ENCODE measurements at regions not wholly inside any gene's neighbourhood (a gene's known extent, or its start where the extent isn't known, plus 50 kb on each side); places are given as distances from the start of the nearest gene placed in this dataset.
A peak's percentile ranks its signal among the peaks of the same experiment; 100 is the strongest.

DNA sequence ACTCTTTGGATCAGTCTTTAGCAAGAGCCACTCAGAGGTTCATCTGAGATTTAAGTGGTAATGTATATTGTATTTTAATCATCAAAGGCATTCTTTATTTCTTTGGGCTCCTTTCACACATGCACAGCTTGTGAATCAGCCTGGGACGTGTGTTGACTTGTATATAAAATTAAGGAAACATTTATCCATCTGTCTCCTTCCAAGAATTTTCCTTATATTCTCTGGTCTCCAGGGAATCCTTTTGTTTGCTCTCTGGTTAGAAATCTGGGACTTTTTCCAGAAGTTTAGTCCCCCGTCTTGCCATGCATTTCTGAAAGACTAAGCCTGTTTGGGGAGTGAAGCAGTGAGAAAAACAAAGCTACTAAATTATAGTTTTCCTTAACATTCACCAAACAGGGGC is 212.3 kb downstream of the DCAF12L2 start:
- DNase-seq (no peak), ATAC-seq (no peak)
- intact Hi-C loops (cut with DNase I, micrococcal nuclease): no loop called here

DNA sequence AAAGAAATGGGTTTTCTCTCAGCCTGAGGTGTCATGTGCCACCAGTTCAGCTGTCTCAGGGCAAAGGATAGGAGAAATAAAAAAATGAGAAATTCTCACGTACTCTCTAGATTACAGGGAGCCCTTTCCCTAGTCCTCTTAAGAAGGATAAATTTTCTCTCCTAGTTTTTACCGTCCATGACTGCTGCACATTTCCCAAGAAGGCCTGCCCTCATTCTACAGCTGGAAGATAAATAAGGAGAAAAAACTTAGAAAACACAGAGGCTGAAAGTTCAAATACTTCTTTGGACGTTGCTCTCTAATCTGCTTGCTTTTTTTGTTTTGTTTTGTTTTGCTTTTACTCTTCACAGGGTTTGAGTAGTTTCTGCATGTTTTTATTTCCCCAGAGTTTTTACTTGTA is 211.9 kb downstream of the DCAF12L2 start:
- intact Hi-C loops (cut with DNase I, micrococcal nuclease): no loop called here
- ATAC-seq (no peak), DNase-seq (no peak)

DNA sequence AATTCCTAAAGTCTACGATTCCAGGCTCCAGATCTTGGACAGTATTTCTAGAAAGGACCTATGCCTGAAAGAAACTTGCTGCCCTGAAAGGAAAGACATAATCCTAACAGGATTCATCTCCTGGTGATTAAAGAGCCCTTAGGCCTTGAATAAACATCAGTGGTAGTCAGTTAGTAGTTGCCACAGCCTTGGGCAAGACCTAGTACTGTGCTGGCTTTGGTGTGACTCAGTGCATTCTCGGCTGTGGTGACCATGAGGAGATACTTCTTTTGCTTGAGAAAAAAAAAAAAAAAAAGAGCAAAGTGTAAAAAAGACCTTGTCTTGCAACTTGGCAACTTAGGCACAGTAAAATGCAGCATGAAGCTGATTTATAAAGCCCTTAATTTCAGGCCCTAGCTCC is 188.2 kb downstream of the DCAF12L2 start:
- DNase-seq: no peak
- intact Hi-C loops (cut with DNase I, micrococcal nuclease): no loop called here
- ATAC-seq: no peak

DNA sequence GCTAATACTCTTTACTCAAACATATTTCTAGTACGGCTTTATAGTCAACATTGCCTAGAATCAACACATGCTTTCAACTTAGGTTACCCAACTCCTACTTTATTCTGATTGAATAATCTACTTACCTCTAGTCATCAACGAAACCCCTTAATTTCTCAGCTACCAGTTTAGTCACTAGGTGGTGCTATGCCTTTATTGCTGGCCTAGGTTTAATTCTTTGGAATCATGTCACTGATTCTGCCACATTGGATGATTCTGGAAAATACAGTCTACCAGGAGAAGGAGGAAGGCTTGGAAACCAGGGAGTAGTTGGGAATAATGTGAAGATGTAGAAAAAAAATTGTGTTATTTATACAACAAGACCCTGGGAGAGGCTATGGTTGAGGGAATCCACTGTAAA is 167.7 kb downstream of the DCAF12L2 start:
- no peak for ATAC-seq
- intact Hi-C loops (cut with DNase I, micrococcal nuclease): no loop called here
- no peak for DNase-seq

DNA sequence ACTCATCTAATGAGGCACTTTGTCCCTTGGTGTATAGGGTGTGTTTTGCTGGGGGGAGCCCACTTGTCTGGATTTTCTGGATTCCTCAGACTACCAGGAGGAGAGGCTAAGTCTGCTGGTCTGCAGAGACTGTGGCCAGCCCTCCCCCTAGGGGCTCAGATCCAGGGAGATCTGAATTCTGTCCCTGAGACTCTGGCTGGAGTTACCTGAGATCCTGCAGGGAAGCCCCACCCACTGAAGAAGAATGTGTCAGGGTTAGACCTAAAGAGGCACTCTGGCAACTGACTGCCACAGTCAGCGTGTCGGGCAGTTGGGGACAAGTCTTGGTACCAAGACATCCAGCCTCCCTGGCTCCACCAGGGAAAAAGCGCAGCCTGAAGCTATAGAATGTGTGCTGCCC is 138.9 kb downstream of the DCAF12L2 start:
- intact Hi-C loops (cut with DNase I, micrococcal nuclease): no loop called here
- ATAC-seq (no peak), DNase-seq (no peak)

DNA sequence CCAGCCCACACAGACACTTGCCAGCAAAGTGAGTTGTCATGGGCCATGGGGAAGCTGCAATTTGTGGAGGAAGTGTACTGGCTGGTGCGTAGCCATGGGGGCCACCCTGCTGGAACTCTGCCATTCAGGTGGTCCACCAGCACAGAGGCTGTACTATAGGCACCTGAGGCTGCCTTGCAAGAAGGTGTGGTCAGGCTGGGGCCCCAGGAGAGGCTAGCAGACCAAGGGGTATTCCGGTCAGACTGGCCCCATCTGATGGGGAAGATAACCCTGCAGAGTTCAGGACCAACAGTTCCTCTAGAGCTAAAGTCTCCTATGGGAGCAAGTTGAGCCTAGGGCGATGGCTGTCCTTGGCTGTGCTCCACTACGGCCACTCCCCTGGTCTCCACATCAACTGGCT is 136.1 kb downstream of the DCAF12L2 start:
- ATAC-seq (no peak), DNase-seq (no peak)

DNA sequence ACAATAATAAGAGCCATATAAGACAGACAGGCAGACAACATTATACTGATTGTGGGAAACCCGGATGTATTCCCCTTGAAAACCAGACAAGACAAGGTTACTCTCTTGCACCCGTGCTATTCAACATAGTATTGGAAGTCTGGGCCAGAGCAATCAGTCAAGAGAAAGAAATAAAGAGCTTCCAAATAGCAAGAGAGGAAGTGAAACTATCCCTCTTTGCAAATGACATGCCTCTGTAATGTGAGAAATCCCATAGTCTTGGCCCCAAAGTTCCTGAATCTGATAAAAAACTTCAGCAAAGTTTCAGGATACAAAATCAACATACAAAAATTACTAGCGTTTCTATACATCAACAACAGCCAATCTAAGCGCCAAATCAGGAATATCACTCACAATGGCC is 102.1 kb downstream of the DCAF12L2 start:
- intact Hi-C loops (cut with DNase I, micrococcal nuclease): no loop called here
- ATAC-seq (no peak), DNase-seq (no peak)

More for the DNA sequence above, 136.1 kb downstream of the DCAF12L2 start:
- intact Hi-C loops (cut with DNase I, micrococcal nuclease): no loop called here

DNA sequence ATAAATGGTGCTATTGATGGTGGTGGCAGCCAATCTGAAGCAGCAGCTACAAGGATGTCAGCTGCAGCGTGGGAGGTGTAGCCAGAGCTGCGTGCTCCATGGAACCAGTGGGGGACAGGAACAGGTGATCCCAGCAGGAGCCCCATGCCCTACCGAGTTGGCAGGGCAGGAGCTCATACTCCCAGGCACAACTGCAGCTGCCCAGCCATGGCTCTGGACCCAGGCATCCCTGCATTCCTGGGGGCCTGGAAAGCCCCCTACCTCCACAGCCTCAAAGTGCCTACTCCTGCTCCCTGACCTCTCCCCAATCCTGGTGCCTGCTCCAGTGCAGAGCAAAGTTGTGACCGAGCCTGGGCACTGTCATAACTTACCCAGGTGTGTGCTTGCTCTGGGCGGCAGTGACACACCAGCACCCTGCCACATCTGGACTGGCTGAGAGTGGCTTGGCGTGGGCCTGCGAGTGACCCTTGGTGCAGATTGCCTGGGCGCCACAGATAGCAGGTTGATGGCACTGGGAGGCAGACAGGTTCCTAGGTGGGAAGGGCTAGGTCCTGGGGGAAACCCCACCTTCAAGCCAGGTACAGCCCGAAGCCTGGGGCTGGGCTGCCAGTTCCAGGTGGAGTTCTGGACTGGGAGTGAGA is 101.1 kb downstream of the DCAF12L2 start:
- intact Hi-C loops (cut with DNase I, micrococcal nuclease): no loop called here
- peak in 1 of 2 donors; percentile 22 for DNase-seq
- no peak for ATAC-seq

DNA sequence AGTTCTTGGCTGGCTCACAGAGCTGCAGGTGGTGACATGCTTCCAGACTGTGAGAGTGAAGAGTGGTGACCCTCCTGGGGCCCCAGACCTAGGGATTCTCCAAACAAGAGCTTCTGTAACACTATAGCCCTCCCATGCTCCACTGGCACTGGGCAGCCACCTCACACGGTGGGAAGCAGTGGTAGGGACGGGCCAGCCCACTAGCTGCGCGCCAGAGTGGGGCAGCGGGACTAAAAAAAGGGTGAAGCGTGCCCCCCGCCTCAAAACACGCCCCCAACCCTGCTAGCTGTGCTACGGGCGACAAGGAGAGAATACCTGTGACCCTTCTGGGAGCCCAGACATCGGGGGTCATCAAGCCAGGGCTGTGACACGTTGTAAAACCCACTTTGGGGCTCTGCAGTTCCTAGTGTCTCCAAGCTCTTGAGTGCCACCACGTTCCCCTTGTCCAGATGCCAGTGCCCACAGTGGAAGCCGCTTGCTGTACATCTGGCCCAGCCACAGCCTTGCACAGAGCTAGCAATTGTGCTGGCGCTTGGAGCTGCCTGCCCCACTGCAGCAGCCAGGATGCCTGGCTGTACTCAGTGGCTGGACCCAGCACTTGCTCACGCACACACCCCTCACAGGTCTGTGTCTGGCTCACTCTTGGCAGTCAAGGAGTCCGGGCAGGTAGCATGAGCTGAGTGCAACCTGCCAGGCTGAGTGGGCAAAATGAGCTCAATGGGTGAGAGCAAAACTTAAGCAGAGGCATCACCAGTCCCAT is 100.0 kb downstream of the DCAF12L2 start:
- intact Hi-C loops (cut with DNase I, micrococcal nuclease): no loop called here
- no peak for DNase-seq
- ATAC-seq: no peak

Measured in left colon (tissue), 2 donors.